GM12891 (cell line): ENCODE measurements at regions not wholly inside any gene's neighbourhood (a gene's known extent, or its start where the extent isn't known, plus 50 kb on each side); places are given as distances from the start of the nearest gene placed in this dataset.

Experiments used
- PAX5 ChIP-seq: IDR thresholded peaks from 2 replicates; pipeline ENCODE4 v1.6.1; 2011; ENCODE audit warnings: low read length, moderate library complexity, mild to moderate bottlenecking; ENCODE audit not compliant: insufficient read depth, severe bottlenecking
- POLR2A ChIP-seq: IDR thresholded peaks from 2 replicates; pipeline ENCODE4 v1.6.1; 2011; ENCODE audit warnings: low read depth, low read length, control low read depth
- POLR2AphosphoS5 ChIP-seq: IDR thresholded peaks from 2 replicates; pipeline ENCODE4 v1.6.1; 2011; ENCODE audit warnings: low read depth, low read length, control low read depth
- SPI1 ChIP-seq: IDR thresholded peaks from 2 replicates; pipeline ENCODE4 v1.6.1; 2011; ENCODE audit warnings: low read depth, low read length, control low read depth
- TAF1 ChIP-seq: IDR thresholded peaks from 2 replicates; pipeline ENCODE4 v1.6.1; 2011; ENCODE audit warnings: low read depth, low read length, control low read depth

- TF ChIP-seq POLR2A (no peak), POLR2AphosphoS5 (no peak), SPI1 (no peak), PAX5 (no peak), TAF1 (no peak)
These were observed 861.9 kb downstream of the CDH18 start for GRCh38 chr5:19125956-19126713.
